Breast epithelium (tissue), 3 donors: ENCODE measurements at regions not wholly inside any gene's neighbourhood (a gene's known extent, or its start where the extent isn't known, plus 50 kb on each side); places are given as distances from the start of the nearest gene placed in this dataset.

Experiments used
- POLR2AphosphoS5 ChIP-seq, 3 donors: sonication (generic); formaldehyde crosslinking; IDR thresholded peaks; one replicate each; pipeline ENCODE4 v1.6.1; 2017; ENCODE audit warnings: antibody characterized with exemption in 3 of 3
- TF ChIP-seq, protein P1 (sequence below), 3 donors: fragments of 450-650 bp; IDR thresholded peaks; one replicate each; pipeline ENCODE4 v1.5.1; 2016 to 2017; ENCODE audit warnings: antibody characterized with exemption in 3 of 3, mild to moderate bottlenecking in 3 of 3, moderate library complexity in 3 of 3

DNA sequence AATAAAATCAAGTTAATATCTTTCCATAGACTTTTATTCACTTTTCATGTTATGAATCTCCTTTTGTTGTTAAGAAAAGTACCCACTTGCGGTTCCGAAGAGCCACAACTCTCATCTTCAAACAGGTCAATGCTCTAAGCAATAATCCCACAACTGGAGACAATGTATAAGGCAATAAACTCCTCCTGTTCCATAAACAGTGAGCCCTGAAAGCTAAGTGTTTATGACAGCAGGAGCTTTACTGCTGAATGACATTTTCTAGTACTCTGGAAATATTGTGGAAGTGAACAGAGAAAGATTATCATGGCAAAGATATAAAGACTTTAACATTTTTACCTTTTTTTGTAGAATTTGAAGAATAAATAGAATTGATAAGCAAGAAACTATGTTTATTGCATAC, 213.5 kb upstream of the MBL2 start:
- TF ChIP-seq POLR2AphosphoS5 (IDR thresholded peaks at IDR 0.05), result no peak
- TF ChIP-seq, protein P1, sequence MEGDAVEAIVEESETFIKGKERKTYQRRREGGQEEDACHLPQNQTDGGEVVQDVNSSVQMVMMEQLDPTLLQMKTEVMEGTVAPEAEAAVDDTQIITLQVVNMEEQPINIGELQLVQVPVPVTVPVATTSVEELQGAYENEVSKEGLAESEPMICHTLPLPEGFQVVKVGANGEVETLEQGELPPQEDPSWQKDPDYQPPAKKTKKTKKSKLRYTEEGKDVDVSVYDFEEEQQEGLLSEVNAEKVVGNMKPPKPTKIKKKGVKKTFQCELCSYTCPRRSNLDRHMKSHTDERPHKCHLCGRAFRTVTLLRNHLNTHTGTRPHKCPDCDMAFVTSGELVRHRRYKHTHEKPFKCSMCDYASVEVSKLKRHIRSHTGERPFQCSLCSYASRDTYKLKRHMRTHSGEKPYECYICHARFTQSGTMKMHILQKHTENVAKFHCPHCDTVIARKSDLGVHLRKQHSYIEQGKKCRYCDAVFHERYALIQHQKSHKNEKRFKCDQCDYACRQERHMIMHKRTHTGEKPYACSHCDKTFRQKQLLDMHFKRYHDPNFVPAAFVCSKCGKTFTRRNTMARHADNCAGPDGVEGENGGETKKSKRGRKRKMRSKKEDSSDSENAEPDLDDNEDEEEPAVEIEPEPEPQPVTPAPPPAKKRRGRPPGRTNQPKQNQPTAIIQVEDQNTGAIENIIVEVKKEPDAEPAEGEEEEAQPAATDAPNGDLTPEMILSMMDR (IDR thresholded peaks at IDR 0.05), result no peak
